Suprapubic skin (tissue), 4 donors: ENCODE measurements at regions not wholly inside any gene's neighbourhood (a gene's known extent, or its start where the extent isn't known, plus 50 kb on each side); places are given as distances from the start of the nearest gene placed in this dataset.

ENCODE experiments used
- EP300 ChIP-seq: sonication (generic); formaldehyde crosslinking; IDR thresholded peaks from one replicate; pipeline ENCODE4 v1.6.1; 2017; ENCODE audit warnings: antibody characterized with exemption
- POLR2A ChIP-seq, 2 donors: fragments of 450-650 bp; IDR thresholded peaks; one replicate each; pipeline ENCODE4 v1.6.1; 2017; ENCODE audit warnings: antibody characterized with exemption in 2 of 2, mild to moderate bottlenecking in 2 of 2, moderate library complexity in 2 of 2
- POLR2AphosphoS5 ChIP-seq, 3 donors: sonication (generic); formaldehyde crosslinking; IDR thresholded peaks; one replicate each; pipeline ENCODE4 v1.6.1; 2017; ENCODE audit warnings: antibody characterized with exemption in 3 of 3
- TF ChIP-seq, protein P1 (sequence below), 2 donors: fragments of 200-600 bp in 1 of 2; fragments of 450-650 bp in 1 of 2; sonication (generic) in 1 of 2; IDR thresholded peaks; one replicate each; pipeline ENCODE4 v1.5.1; 2016 to 2019; ENCODE audit warnings: antibody characterized with exemption in 2 of 2, mild to moderate bottlenecking in 1 of 2, moderate library complexity in 1 of 2

DNA sequence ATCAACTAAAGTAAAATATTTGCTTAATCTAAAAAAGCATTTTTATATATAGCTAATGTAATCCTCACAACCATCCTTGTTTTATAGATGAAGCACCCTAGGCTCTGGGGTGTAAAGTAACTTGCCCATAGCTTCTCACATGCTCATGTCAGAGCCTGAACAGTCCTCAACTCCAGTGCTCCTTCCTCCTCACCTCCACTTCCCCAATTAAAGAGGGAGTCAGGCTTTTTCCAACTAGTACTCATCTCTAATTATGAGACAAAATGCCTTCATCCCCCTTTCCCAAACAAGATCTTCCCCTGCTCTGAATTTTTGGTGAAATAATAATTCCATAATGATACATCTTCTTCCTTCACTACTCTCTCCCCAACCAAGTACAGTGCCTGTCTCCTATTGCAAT lies 290.8 kb upstream of the PRDM1 start:
- TF ChIP-seq POLR2A (IDR thresholded peaks at IDR 0.05): no peak
- TF ChIP-seq, protein P1, sequence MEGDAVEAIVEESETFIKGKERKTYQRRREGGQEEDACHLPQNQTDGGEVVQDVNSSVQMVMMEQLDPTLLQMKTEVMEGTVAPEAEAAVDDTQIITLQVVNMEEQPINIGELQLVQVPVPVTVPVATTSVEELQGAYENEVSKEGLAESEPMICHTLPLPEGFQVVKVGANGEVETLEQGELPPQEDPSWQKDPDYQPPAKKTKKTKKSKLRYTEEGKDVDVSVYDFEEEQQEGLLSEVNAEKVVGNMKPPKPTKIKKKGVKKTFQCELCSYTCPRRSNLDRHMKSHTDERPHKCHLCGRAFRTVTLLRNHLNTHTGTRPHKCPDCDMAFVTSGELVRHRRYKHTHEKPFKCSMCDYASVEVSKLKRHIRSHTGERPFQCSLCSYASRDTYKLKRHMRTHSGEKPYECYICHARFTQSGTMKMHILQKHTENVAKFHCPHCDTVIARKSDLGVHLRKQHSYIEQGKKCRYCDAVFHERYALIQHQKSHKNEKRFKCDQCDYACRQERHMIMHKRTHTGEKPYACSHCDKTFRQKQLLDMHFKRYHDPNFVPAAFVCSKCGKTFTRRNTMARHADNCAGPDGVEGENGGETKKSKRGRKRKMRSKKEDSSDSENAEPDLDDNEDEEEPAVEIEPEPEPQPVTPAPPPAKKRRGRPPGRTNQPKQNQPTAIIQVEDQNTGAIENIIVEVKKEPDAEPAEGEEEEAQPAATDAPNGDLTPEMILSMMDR (IDR thresholded peaks at IDR 0.05): no peak
- TF ChIP-seq POLR2AphosphoS5 (IDR thresholded peaks at IDR 0.05): no peak
- TF ChIP-seq EP300: no peak
